ENCODE measurements at regions not wholly inside any gene's neighbourhood (a gene's known extent, or its start where the extent isn't known, plus 50 kb on each side); places are given as distances from the start of the nearest gene placed in this dataset.

GRCh38 chr6:9064156-9064555 is 628.8 kb upstream of the SLC35B3 start:
- Histone ChIP-seq H3K27ac (ENCODE audit: low read length) (no peak overlapping the region), H3K9me2 (replicated peaks; ENCODE audit: low read length) (no peaks in the 10 kb centered on the region), H3K27me3 (ENCODE audit: low read length) (peaks cover 40% of the 10 kb centered on the region), H3F3A (ENCODE audit: low read length, unreplicated experiment) (no peaks in the 10 kb centered on the region), H3K79me2 (ENCODE audit: low read length) (no peaks in the 10 kb centered on the region), H3K4me2 (ENCODE audit: low read length) (no peak overlapping the region), H3K4me1 (ENCODE audit: insufficient read depth, low read length) (no peaks in the 10 kb centered on the region), H3K9ac (ENCODE audit: low read length) (no peak overlapping the region), H4K20me1 (ENCODE audit: low read length) (no peaks in the 10 kb centered on the region), H3K36me3 (ENCODE audit: low read depth, low read length) (no peaks in the 10 kb centered on the region), H3K9me3 (ENCODE audit: low read length) (no peaks in the 10 kb centered on the region), H2AFZ (ENCODE audit: low read length) (no peak overlapping the region), H3K4me3 (ENCODE audit: low read length) (no peak overlapping the region)
- ChIA-PET CTCF (no interaction called here), POLR2A (ENCODE audit: unreplicated experiment) (no interaction called here)
- BruUV-seq (replicated peaks): no TSS peak
- DNase-seq (peak; percentile 29), ATAC-seq (no peak; the same call in 1 of the 2 replicates)
- TF ChIP-seq EZH2phosphoT487 (IDR thresholded peaks at IDR 0.05; ENCODE audit: borderline replicate concordance, low read length) (no peak), CTCF (conservative IDR thresholded peaks at IDR 0.05; ENCODE audit: low read depth, low read length) (no peak), EZH2 (IDR thresholded peaks at IDR 0.05; ENCODE audit: low read length, unreplicated experiment) (no peak)
- intact Hi-C loops (cut with micrococcal nuclease): no loop called here

DNA sequence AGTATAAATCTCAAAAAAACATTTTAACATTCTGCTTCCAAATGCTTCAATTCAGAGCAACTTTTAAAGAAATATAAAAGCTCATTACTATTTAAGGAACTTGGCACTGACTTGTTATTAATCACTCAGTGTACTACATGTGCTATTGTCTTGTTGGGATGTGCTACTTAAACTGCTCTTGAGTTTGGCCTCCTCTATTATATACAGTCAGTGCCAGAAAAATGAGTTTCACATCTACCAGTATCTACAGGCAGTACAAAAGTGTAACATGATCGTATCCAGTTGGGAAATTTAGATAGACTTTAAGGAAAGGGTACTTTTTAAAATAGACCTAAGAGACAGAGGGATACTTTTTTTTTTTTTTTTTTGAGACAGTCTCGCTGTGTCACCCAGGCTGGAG is 627.3 kb upstream of the SLC35B3 start:
- H3K27ac ChIP-seq (ENCODE audit: low read length): no peak overlapping the region

GRCh38 chr6:9057937-9058336 is 622.6 kb upstream of the SLC35B3 start:
- ChIA-PET CTCF (no interaction called here), POLR2A (ENCODE audit: unreplicated experiment) (no interaction called here)
- DNase-seq: no peak
- Histone ChIP-seq H3K9me3 (ENCODE audit: low read length) (no peaks in the 10 kb centered on the region), H3K9me2 (replicated peaks; ENCODE audit: low read length) (no peaks in the 10 kb centered on the region), H3K27ac (ENCODE audit: low read length) (no peak overlapping the region), H3F3A (ENCODE audit: low read length, unreplicated experiment) (no peaks in the 10 kb centered on the region), H3K9ac (ENCODE audit: low read length) (no peak overlapping the region), H2AFZ (ENCODE audit: low read length) (no peak overlapping the region), H3K4me1 (ENCODE audit: insufficient read depth, low read length) (no peaks in the 10 kb centered on the region), H3K27me3 (ENCODE audit: low read length) (peaks cover 19% of the 10 kb centered on the region), H3K36me3 (ENCODE audit: low read depth, low read length) (no peaks in the 10 kb centered on the region), H4K20me1 (ENCODE audit: low read length) (no peaks in the 10 kb centered on the region), H3K4me3 (ENCODE audit: low read length) (no peak overlapping the region), H3K4me2 (ENCODE audit: low read length) (no peak overlapping the region), H3K79me2 (ENCODE audit: low read length) (no peaks in the 10 kb centered on the region)
- ATAC-seq: no peak
- no TSS peak for BruUV-seq (replicated peaks)
- intact Hi-C loops (cut with micrococcal nuclease): no loop called here
- TF ChIP-seq CTCF (conservative IDR thresholded peaks at IDR 0.05; ENCODE audit: low read depth, low read length): no peak
- no peak for TF ChIP-seq EZH2 (IDR thresholded peaks at IDR 0.05; ENCODE audit: low read length, unreplicated experiment)
- no peak for TF ChIP-seq EZH2phosphoT487 (IDR thresholded peaks at IDR 0.05; ENCODE audit: borderline replicate concordance, low read length)

More for the DNA sequence above, 627.3 kb upstream of the SLC35B3 start:
- DNase-seq (no peak), ATAC-seq (no peak)
- Histone ChIP-seq H3K4me2 (ENCODE audit: low read length) (no peak overlapping the region), H3F3A (ENCODE audit: low read length, unreplicated experiment) (no peaks in the 10 kb centered on the region), H4K20me1 (ENCODE audit: low read length) (no peaks in the 10 kb centered on the region), H3K79me2 (ENCODE audit: low read length) (no peaks in the 10 kb centered on the region), H3K9ac (ENCODE audit: low read length) (no peak overlapping the region), H3K9me3 (ENCODE audit: low read length) (no peaks in the 10 kb centered on the region), H3K4me1 (ENCODE audit: insufficient read depth, low read length) (no peaks in the 10 kb centered on the region), H2AFZ (ENCODE audit: low read length) (no peak overlapping the region), H3K36me3 (ENCODE audit: low read depth, low read length) (no peaks in the 10 kb centered on the region), H3K9me2 (replicated peaks; ENCODE audit: low read length) (no peaks in the 10 kb centered on the region), H3K27me3 (ENCODE audit: low read length) (peaks cover 29% of the 10 kb centered on the region), H3K4me3 (ENCODE audit: low read length) (no peak overlapping the region)
- ChIA-PET CTCF (no interaction called here), POLR2A (ENCODE audit: unreplicated experiment) (no interaction called here)
- intact Hi-C loops (cut with micrococcal nuclease): no loop called here
- TF ChIP-seq CTCF (conservative IDR thresholded peaks at IDR 0.05; ENCODE audit: low read depth, low read length) (no peak), EZH2phosphoT487 (IDR thresholded peaks at IDR 0.05; ENCODE audit: borderline replicate concordance, low read length) (no peak), EZH2 (IDR thresholded peaks at IDR 0.05; ENCODE audit: low read length, unreplicated experiment) (no peak)
- BruUV-seq (replicated peaks): no TSS peak

All from PC-3 (cell line).